Suprapubic skin (tissue), 4 donors: ENCODE measurements at regions not wholly inside any gene's neighbourhood (a gene's known extent, or its start where the extent isn't known, plus 50 kb on each side); places are given as distances from the start of the nearest gene placed in this dataset.

ENCODE experiments used
- CTCF ChIP-seq, 2 donors: fragments of 200-600 bp in 1 of 2; fragments of 450-650 bp in 1 of 2; sonication (generic) in 1 of 2; IDR thresholded peaks; one replicate each; pipeline ENCODE4 v1.5.1; 2016 to 2019; ENCODE audit warnings: antibody characterized with exemption in 2 of 2, mild to moderate bottlenecking in 1 of 2, moderate library complexity in 1 of 2
- POLR2A ChIP-seq, 2 donors: fragments of 450-650 bp; IDR thresholded peaks; one replicate each; pipeline ENCODE4 v1.6.1; 2017; ENCODE audit warnings: antibody characterized with exemption in 2 of 2, mild to moderate bottlenecking in 2 of 2, moderate library complexity in 2 of 2
- POLR2AphosphoS5 ChIP-seq, 3 donors: sonication (generic); formaldehyde crosslinking; IDR thresholded peaks; one replicate each; pipeline ENCODE4 v1.6.1; 2017; ENCODE audit warnings: antibody characterized with exemption in 3 of 3

- TF ChIP-seq POLR2AphosphoS5 (IDR thresholded peaks at IDR 0.05) (no peak), CTCF (IDR thresholded peaks at IDR 0.05) (no peak), POLR2A (IDR thresholded peaks at IDR 0.05) (no peak)
Measured at GRCh38 chr1:5729636-5730145, 262.5 kb downstream of the NPHP4 start.
